ENCODE measurements at regions not wholly inside any gene's neighbourhood (a gene's known extent, or its start where the extent isn't known, plus 50 kb on each side); places are given as distances from the start of the nearest gene placed in this dataset.
"Not testable (repeated sequence)": the region's sequence is repeated elsewhere in the genome, so short reads cannot be mapped to it uniquely, and the experiment has no call there.

DNA sequence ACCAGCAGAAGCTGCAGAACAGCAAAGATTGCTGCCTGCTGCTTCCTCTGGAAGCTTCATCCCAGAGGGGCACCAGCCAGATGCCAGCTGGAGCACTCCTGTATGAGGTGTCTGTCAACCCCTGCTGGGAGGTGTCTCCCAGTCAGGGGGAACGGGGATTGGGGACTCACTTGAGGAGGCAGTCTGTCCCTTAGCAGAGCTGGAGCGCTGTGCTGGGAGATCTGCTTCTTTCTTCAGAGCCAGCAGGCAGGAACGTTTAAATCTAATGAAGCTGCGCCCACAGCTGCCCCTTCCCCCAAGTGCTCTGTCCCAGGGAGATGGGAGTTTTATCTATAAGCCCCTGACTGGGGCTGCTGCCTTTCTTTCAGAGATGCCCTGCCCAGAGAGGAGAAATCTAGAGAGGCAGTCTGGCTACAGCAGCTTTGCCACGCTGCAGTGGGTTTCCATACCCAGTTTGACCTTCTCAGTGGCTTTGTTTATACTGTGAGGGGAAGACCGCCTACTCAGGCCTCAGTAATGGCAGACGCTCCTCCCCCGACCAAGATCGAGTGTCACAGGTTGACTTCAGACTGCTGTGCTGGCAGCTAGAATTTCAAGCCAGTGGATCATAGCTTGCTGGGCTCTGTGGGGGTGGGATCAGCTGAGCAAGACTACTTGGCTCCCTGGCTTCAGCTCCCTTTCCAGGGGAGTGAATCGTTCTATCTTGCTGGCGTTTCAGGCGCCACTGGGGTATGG is 1105.7 kb downstream of the STPG2 start:
- TF ChIP-seq, protein P1, sequence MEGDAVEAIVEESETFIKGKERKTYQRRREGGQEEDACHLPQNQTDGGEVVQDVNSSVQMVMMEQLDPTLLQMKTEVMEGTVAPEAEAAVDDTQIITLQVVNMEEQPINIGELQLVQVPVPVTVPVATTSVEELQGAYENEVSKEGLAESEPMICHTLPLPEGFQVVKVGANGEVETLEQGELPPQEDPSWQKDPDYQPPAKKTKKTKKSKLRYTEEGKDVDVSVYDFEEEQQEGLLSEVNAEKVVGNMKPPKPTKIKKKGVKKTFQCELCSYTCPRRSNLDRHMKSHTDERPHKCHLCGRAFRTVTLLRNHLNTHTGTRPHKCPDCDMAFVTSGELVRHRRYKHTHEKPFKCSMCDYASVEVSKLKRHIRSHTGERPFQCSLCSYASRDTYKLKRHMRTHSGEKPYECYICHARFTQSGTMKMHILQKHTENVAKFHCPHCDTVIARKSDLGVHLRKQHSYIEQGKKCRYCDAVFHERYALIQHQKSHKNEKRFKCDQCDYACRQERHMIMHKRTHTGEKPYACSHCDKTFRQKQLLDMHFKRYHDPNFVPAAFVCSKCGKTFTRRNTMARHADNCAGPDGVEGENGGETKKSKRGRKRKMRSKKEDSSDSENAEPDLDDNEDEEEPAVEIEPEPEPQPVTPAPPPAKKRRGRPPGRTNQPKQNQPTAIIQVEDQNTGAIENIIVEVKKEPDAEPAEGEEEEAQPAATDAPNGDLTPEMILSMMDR (IDR thresholded peaks at IDR 0.05; ENCODE audit: poor library complexity), result not testable (repeated sequence)
- not testable (repeated sequence) for TF ChIP-seq EZH2 (IDR thresholded peaks at IDR 0.05; ENCODE audit: borderline replicate concordance)
